ENCODE measurements at regions not wholly inside any gene's neighbourhood (a gene's known extent, or its start where the extent isn't known, plus 50 kb on each side); places are given as distances from the start of the nearest gene placed in this dataset.
"Not testable (repeated sequence)": the region's sequence is repeated elsewhere in the genome, so short reads cannot be mapped to it uniquely, and the experiment has no call there.

DNA sequence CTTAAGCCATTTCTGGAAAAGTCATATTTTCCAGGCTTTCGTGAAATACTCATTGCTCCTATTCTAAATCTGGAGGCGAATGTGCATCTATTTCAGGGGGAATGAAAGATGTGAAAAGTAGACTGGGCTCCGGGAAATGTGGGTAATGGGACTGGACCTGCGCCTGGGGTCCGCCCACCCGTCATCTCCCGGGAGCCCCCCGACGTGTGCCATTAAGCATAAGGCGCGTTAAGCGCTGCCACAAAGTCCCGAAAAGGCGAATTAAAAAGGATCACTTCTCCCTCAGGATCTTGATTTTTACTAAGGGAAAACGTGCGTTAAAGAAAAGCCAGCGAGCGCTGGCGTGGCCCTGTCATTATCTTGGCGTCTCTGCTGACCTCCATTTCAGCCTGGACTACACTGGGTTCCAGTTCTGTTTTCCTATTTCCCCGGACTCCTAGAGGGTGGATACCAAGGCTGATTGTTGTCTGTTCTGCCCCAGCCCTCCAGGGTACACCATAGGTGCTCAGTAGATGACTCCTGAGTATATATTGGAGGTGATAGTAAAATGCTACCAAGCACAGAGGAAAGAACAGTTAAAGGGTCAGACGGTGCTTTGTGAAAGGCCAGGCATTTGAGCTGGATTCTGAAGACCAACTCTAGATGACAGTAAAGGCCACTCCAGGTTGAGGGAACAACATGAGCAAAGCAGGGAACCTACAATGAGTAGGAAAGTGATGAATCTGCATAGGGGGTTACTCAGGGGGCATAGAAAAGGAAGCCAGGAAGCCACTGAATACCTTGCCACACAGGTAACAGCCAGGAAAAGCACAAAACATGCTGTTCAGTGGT is 89.2 kb upstream of the ARID1B start:
- peak; percentile 33 for DNase-seq

DNA sequence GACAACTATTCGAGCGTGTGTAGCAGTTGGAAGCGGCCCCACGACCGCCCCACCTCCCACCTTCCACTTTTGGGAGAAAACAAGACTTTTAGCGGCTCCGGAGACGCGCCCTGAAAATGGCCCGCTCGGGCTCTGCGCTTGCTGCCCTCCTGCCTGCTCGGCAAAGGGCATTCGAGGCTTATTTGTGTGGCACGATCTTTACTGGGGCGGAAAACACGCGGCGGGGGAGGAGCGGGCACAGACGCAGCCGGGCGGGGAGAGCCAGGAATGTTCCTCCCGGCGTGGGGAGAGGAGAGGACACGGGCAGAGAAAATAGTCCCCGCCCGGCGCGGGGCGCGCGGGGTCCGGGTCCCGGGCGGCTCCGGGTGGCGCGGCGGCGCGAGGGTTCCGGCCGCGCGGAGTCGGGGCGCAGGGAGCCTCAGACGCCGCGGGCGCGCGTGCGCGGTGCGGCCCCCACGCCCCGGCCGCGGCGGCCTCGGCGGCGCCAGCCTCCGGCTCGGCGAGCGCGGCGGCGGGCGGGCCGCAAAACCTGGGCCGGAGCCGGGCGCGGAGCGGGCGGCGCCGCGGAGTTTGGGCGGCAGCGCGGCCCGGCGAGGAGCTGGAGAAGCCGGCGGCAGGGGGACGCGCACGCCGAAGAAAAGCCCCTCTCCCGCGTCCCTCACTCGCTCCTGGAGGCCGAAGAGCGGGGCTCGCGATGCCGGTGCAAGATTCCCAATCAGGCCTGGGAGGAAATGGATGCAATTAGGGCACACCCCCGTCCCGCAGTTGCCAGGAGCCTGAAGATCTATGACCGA is 90.0 kb upstream of the ARID1B start:
- DNase-seq, result peak; percentile 72

DNA sequence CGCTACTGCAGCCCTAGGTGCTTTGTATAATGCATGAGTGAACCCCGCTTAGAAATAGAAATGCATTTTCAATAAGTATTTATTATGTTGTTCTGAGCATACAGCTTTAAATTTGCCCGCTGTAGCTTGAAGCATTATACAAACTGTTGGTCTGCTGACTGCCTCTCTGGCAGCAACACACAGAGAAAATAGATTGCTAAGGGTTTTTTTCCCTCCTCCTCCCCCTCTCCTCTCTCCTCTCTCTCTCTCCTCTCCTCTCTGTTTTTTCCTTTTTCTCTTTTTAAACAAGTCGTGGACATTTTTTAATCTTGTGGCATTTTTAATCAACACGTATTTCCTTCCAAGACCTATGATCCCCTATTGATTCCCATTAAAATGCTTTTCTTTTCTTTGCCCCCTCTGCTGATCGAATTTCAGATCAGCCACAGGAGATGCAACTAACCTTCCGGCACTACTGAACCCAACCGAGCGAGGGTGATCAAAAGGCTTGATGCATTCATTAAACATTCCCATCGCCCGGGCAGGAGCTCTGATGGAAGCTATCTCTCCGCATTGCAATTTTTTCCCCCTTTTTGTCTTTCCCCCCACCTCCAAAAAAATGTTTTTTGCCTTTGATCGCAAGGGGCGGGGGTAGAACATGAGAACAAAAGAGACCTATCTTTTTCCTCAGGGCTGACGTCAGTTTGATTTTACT is 90.7 kb upstream of the ARID1B start:
- peak; percentile 51 for DNase-seq

DNA sequence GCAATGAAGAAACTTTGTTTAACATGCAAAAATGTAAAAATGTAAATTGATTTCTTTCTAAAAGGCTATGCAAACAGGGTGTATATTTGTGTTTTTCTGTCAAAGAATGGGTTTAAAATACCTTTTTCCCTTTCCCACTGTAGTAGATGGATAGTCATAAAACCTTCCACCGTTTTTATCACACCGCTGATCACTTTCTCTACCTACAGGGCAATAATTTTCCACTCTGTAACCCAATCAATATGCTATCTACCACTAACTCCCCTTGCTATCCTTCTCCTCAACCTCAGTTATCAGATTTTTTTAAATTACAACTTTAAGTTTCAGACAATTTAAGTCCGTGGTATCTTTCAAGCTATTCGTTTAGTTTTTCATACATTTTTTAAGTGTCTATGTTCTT is 91.4 kb upstream of the ARID1B start:
- DNase-seq, result no peak

DNA sequence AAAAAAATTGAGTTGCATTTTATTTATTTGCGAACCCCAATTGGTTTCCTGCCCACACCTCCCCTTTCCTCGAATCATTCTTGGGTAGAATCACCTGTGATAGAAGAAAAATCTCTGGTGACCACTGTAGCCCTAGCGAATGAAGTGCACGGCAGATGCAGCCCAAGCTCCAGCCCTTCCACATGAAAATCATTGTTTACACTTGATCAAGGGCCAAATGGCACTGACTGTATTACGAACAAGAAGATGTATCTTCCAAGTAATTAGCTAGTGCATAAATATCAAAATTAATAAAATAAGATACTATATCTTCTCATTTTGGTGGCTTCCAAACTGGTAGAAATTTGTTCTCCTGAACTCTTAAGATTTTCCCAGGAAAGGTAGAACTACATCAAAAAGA is 93.4 kb upstream of the ARID1B start:
- DNase-seq, result no peak

DNA sequence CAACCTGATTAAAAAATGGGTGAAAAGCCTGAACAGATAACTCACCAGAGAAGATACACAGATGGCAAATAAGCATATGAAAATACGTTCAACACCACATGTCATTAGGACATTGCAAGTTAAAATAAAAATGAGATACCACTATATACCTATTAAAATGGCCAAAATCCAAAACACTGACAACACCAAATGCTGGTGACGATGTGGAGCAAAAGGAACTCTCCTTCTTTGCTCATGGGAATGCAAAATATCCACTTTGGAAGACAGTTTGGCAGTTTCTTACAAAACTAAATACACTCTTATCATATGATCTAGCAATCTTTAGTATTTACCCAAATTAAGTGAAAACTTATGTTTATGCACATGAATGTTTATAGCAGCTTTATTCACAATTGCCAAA is 100.5 kb upstream of the ARID1B start:
- DNase-seq, result no peak

DNA sequence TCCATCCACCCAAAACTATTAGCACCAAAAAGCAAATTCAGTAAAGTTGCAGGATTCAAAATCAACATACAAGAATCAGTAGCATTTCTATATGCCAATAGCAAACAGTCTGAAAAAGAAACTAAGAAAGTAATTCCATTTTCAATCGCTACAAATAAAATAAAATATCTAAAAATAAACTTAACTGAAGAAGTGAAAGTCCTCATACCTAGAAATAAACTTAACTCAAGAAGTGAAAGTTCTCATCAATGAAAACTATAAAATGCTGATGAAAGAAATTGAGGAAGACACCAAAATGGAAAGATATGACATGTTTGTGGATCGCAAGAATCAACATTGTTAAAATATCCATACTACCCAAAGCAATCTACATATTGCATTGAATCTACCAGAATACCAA is 103.0 kb upstream of the ARID1B start:
- no peak for DNase-seq

DNA sequence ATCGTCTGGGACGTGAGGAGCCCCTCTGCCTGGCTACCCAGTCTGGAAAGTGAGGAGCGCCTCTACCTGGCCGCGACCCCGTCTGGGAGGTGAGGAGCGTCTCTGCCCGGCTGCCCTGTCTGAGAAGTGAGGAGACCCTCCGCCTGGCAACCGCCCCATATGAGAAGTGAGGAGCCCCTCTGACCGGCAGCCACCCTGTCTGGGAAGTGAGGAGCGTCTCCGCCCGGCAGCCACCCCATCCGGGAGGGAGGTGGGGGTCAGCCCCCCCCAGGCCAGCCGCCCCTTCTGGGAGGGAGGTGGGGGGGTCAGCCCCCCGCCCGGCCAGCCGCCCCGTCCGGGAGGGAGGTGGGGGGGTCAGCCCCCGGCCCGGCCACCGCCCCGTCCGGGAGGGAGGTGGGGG is 107.1 kb upstream of the ARID1B start:
- DNase-seq, result not testable (repeated sequence)

DNA sequence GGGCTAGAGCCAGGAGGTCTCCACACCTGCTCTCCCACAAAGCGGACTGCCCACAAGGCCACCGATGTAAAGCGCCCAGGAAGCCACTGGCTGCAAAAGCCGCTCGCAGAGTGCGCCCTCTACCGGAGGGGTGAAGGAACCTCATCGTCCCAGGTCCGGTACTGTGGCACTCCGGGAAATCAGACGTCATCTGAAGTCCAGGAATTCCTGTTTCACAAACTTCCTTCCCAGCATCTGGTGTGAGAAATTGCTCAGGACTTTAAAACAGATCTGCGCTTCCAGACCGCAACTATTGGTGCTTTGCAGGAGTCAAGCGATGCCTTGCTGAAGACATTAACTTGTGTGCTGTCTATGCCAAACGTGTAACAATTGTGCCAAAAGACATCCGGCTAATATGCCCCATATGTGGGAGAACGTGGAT is 115.1 kb upstream of the ARID1B start:
- no peak for DNase-seq

DNA sequence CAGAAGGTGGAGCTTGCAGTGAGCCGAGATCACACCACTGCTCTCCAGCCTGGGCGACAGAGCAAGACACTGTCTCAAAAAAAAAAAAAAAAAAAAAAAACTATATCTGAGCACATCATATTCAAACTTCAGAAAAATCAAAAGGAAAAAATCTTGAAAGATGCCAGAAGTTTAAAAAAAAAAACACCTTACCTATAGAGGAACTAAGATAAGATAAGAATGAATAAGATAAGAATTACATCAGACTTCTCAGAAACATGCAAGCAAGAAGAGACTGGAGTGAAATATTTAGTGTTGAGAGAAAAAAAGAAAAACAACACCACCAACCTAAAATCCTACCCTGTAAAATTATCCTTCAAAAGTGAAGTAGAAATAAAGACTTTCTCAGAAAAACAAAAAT is 116.8 kb upstream of the ARID1B start:
- no peak for DNase-seq

DNA sequence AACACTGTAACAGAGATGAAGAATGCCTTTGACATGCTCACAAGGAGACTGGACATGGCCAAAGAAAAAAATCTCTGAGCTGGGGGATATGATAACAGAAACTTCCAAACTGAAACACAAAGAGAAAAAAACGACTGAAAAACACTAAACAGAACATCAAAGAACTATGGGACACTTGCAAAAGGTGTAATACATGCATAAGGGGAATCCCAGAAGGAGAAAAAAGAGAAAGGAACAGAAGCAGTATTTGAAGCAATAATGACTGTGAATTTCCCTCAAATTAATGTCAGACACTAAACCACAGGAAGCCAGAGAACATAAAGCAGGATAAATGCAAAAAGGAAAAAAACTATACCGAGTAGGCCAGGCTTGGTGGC is 117.4 kb upstream of the ARID1B start:
- no peak for DNase-seq

DNA sequence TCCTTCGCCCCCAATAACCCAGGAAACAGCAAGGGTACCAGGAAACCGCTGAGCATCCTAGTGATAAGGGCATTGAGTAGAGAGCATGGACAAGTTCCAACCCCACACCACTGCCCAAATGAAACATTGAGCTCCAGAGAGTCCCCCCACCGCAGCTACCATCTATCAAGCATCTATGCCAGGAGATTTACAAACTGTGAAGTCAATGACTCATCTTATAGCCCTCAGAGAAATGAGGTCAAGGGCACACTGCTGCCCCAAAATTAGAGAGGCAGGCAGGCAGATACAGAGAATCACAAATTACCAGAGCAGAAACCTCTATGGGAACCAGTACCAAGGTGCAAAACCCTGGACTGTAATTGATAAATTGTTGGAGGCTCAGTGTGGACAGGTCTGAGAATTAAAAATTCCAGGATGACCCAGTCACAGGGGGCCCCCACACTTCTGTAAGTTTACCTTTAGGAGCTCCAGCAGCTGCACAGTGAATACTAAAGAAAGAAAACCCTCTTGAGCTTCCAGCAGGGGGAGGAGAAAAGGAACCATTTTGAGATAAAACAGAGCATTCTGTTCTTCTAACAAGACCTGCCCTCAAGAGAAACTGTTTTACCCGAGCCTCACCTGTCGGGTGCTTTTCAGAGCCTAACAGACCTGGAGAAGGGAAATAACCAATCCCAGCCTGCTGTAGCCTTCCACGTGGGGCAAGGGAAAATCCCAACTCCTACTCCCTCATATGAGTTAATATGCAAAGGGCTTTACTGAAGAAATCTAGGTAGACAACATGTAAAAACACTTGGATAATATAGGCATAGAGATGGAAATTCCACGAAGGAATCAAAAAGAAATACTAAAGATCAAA is 118.0 kb upstream of the ARID1B start:
- no peak for DNase-seq

DNA sequence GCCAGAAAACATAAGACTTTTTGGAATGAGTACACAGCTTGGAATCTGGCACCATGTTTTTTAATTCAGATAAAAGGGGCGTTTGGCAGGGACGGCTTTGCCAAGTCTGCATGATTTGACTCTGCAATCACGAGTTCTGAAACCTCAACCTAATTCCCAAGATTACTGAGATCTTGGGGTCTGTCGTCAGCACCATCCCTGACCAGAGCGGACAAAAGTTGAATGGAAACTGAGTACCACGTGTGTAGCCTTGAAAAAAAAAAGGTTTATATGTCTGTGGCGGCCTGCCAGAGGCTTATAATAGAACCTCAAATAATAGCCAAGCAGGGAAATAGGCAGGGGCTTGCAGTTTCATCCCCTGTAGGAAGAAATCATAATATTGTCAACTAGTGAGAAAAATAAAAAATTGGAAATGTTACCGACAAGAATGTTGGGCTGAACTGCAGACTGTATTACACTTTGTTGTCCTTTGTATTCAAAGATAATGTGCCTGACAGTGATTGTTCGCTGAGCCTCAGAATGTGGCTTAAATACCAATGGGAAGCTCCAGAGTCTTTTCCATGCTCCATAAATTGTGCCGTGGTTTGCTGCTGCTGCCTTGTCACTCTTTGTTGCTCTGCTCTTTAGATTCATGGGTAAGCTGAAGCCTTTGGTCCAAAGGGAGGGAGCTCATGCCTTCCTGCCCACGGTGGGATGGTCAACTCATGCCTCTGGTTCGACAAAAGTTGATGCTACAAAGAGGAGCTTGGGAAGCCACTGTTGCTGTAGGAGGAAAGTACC is 118.8 kb upstream of the ARID1B start:
- no peak for DNase-seq

DNA sequence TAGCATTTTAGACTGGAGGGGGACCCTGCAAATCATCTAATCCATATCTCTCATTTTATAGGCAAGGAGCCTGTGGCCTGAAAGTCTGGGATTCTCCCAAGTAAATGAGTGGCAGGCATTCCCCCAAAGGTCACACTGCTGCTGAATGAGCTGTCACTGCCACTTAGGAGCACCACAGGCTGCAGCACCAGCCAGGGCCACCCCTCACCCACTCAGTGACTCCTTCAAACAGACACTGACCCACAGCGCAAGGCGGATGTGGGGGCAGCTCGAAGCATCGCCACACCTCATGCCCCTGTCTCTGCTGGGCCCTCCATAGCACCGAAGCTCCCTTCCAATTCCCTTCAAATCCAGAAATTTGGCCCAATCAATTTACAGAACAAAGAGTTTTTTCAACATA is 119.9 kb upstream of the ARID1B start:
- DNase-seq, result no peak

DNA sequence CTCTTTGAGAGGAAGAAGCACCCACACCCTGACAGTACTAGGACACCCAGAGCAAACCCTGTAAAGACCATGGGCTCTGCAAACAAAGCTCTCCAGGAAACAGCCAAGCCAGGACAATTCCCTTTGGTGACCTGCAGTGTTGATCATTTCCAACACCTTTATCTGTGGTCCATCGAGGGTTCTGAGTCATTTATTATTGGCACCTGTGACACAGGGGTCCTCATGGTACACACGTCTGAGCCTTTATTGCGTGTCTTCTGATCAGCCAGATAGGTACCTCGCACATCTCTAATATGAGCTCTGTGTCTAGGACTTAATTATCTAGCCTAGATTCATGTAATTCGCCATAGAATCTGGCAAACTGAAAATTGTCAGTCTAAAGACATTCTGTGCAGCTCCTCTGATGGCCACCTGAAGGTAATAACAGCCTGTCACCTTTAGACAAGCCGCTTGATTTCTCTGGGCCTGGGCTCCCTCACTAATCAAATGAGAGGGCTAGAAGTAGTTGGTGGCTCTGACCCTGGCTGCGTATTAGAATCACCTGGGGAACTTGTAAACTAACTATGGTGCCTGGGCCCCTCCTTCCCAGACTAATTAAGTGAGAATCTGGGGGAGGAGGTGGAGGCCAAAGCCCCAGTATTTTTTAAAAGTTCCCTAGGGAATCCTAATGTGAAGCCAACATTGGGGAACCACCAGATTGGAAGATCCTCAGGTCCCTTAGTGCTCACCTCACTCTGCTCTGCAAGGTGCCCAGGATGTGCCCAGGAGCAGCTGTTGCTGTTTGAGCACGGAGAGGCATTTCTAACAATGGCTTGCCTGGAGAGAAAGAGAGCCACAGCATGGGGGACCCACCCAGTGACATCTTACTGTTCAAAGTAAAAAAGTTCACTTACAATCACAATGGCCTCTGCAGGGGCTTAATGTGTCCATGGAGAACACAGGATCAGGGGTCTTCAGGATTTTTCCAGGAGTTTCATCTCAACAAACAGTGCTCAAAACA is 122.0 kb upstream of the ARID1B start:
- DNase-seq, result no peak

DNA sequence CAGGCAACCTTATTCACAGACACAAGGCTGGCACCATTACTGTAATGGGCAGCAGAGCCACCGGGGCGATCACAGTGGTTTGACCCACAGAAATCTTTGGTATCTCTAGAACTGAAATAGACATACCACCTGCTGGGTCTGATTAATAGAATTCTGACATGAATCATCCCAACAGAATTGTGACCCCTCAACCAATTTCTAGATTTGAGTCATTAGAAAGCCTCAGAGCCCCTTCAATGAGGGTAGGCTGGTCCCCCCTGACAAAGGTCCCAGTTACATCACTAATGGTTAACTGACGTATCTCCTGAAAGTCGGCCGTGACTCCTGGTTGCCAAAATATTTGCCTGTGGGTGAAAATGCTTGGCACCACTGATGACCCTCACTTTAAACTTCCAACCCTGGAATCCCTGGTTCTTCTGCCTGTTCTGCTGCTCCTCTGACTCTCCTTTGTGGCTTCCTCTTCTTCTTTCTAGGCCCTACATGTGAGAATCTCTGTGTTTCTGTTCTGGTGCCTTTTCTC is 124.9 kb upstream of the ARID1B start:
- DNase-seq, result no peak

DNA sequence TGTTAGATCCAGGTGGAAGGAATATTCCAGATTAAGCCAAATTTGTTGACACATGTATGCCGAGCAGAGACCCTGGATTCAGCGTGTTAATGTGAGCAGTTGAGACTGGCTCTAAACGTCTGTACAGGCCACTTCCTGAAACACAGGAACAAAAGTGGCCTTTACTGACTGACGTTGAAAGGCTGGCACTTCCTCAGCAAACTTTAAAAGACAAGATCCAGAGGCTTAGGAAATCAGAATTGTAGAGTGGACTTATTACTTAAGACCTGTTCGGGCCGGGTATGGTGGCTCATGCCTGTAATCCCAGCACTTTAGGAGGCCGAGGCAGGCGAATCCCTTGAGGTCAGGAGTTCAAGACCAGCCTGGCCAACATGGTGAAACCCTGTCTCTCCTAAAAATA is 125.7 kb upstream of the ARID1B start:
- DNase-seq, result no peak

DNA sequence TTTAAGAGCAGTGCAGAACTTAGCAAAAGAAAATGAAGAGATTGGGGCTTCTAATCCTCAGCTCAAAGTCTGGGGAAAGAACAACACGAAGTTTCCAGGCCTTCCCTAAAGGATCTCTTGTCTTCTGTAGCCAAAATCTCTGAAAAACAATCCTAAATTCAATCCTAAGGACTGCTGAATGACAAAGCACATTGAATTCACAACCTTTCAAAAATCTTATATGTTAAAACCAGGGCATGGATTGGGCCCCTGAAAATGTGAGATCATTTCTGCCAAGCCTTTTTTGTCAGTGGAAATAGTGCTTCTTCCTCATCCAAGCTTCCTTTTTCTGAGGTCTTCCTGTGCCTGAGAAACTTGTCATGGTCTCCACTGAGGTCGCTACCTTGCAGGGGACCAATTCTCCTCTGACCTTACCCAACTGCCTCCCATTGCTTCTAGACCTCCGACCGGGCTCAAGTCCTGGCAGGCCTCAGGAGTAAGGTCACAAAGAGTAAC is 126.2 kb upstream of the ARID1B start:
- no peak for DNase-seq

DNA sequence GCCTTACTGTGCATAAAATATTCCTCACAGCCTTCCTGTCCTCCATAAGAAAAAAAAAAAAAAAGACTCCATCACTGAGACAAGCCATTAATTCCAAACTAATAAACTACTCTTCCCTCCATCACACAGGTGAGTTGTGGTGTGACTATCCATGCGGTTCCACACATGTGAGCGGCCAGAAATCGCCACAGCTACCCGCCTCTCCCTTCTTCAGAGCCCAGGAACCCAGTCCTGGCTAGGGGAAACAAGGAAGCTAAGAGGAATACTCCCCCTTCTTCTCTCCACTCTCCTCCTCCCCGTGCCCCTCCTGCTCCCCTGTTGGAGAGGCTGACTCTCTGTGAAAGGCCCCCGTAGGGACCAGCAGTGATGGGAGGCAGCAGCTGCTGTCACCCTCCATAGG is 128.6 kb upstream of the ARID1B start:
- no peak for DNase-seq

DNA sequence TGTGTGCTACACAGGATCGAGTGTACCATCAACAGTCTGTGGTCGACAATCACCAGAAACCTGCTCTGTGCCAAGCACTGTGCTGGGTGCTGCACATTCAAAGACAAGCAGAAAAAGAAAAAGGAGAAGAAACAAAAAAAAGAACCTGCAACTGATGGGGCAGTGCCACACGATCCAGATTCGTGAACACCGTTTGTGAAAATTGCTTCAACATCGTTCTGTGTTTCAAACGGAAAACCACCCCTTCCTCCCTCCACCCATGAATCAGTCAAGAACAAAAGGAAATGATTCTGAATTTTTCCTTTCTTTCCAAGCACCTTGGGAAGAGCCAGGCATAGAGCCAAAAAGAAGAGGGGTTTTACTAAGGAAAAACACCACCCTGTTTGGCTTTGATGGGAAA is 129.2 kb upstream of the ARID1B start:
- no peak for DNase-seq

Measured in NCI-H1436 (cell line).